ENCODE measurements at regions not wholly inside any gene's neighbourhood (a gene's known extent, or its start where the extent isn't known, plus 50 kb on each side); places are given as distances from the start of the nearest gene placed in this dataset.

GRCh38 chr13:71096421-71096820 is 770.6 kb downstream of the DACH1 start:
- no peak for DNase-seq (ENCODE audit: low read depth)
- no peak overlapping the region for H3K4me3 ChIP-seq (ENCODE audit: low read length)
- no peak for TF ChIP-seq CTCF (IDR thresholded peaks at IDR 0.05; ENCODE audit: insufficient read depth, low read depth, low read length, missing control alignments)

DNA sequence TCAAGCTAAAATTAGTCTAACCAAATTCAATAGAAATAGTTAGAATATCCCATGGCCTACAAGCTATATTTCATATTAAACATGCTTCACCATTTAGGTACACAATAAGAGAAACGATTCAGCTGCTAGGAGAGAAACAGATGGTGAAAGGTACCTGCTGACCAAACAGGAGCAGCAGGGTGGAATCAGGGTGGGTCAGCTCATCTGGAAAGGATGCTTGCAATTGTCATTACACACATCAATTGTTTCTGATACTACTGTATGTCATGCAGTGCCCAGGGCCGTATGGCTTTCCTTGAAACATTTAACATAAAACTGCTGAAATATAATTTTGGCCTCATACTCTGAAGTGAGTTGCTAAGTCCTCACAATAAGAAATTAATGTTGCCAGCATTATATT is 776.0 kb downstream of the DACH1 start:
- no peak for TF ChIP-seq CTCF (IDR thresholded peaks at IDR 0.05; ENCODE audit: insufficient read depth, low read depth, low read length, missing control alignments)
- no peak overlapping the region for H3K4me3 ChIP-seq (ENCODE audit: low read length)
- no peak for DNase-seq (ENCODE audit: low read depth)

DNA sequence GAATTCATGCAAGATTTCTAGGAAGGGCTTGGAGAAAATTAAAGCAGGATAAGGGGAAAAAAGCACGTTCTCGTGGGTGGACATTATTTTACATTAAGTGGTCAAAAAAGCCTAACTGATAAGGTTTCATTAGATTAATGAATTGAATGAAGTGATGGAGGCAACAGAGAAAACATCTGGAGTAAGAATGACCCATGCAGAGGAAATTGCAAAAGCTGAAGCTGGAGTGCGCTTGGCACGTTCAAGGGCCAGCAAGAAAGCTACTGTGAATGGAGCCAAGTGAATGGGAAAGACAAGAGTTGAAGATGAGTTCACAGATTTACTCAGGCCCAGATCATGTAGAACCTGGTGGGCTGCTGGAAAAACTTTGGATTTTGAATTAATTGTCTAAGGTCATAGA is 777.9 kb downstream of the DACH1 start:
- H3K4me3 ChIP-seq (ENCODE audit: low read length): no peak overlapping the region
- DNase-seq (ENCODE audit: low read depth): no peak
- no peak for TF ChIP-seq CTCF (IDR thresholded peaks at IDR 0.05; ENCODE audit: insufficient read depth, low read depth, low read length, missing control alignments)

DNA sequence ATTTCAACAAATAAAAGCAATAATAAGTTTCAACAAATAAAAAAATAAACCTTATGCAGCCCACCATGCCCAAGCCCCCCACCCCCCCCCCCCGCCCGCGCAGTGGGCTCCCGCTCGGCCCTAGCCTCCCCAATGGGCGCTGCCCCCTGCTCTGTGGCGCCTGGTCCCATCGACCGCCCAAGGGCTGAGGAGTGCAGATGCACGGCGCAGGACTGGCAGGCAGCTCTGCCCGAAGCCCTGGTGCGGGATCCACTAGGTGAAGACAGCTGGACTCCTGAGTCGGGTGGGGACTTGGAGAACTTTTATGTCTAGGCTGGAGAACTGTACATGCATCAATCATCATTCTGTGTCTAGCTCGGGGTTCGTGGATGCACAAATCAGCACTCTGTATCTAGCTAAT is 779.6 kb downstream of the DACH1 start:
- DNase-seq (ENCODE audit: low read depth): no peak
- H3K4me3 ChIP-seq (ENCODE audit: low read length): no peak overlapping the region
- no peak for TF ChIP-seq CTCF (IDR thresholded peaks at IDR 0.05; ENCODE audit: insufficient read depth, low read depth, low read length, missing control alignments)

DNA sequence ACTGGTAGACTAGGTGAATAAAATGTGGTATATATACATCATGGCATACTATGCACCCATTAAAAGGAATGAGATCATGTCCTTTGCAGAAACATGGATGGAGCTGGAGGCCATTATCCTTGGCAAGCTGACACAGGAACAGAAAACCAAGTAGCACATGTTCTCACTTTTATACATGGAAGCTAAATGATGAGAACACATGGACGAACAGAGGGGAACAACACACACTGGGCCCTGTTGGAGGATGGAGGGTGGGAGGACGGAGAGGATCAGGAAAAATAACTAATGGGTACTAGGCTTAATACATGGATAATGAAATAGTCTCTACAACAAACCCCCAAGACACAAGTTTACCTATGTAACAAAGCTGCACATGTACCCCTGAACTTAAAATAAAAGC is 780.0 kb downstream of the DACH1 start:
- no peak for TF ChIP-seq CTCF (IDR thresholded peaks at IDR 0.05; ENCODE audit: insufficient read depth, low read depth, low read length, missing control alignments)
- no peak overlapping the region for H3K4me3 ChIP-seq (ENCODE audit: low read length)
- DNase-seq (ENCODE audit: low read depth): no peak

DNA sequence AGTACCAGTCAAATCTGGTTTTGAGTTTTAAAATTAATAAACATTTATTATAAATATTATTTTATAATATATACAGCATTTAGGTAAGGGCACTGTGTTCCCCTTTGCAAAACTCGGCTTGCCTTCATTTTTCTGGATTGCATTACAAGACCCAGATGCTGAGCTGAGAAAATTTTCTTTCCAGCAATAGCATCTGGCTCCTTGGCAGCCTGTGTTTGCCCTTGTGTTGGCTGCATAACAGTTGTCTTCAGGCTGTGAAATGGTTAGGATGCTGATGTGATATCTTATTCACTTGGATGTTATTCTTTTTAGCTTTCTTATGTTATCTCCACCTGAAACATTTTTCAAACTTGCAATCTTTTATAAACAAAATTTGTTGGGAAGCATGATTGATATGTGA is 784.4 kb downstream of the DACH1 start:
- TF ChIP-seq CTCF (IDR thresholded peaks at IDR 0.05; ENCODE audit: insufficient read depth, low read depth, low read length, missing control alignments): no peak
- no peak overlapping the region for H3K4me3 ChIP-seq (ENCODE audit: low read length)

DNA sequence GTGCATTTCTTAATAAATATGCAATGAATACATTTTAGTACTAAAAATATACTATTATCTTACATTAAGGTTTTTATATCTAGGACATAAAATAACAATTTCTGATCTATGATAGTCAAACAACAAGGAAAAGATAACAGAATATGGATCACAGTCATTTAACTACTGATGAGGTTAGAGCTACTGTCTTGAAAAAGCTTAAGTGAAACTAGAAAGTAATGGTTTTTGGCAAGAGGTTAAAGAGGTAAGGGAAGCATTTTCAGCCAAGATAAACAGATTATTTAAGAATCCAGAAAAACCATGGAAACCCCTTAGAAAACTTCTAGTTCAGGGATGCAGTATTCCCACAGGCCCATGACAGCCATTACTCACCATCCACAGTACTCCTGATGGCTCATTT is 787.4 kb downstream of the DACH1 start:
- no peak overlapping the region for H3K4me3 ChIP-seq (ENCODE audit: low read length)
- DNase-seq (ENCODE audit: low read depth): no peak
- TF ChIP-seq CTCF (IDR thresholded peaks at IDR 0.05; ENCODE audit: insufficient read depth, low read depth, low read length, missing control alignments): no peak

More for the DNA sequence above, 784.4 kb downstream of the DACH1 start:
- no peak for DNase-seq (ENCODE audit: low read depth)
